ENCODE measurements at regions not wholly inside any gene's neighbourhood (a gene's known extent, or its start where the extent isn't known, plus 50 kb on each side); places are given as distances from the start of the nearest gene placed in this dataset.

DNA sequence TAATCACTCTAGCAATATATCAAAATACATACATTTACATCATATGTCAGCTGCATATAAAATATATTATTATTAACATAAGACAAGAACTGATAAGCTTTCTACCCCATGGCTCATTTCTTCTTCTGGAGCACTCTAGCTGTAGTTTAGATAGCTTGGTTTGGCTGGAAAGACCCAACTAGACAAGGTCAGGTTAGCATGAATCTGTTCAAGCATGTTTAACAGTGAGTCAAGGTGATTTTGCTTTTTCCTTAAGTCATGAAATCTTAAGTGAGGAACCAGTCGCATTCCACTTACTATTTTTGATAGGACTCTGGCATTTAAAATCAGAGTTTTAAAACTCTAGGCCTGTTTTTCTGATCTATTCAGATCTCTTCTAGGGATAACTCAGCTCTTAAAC lies 157.0 kb upstream of the PDGFD start:
- no peaks in the 10 kb centered on the region for H3K4me1 ChIP-seq
- H3K27ac ChIP-seq, result no peak overlapping the region
- TF ChIP-seq POLR2AphosphoS5 (IDR thresholded peaks at IDR 0.05) (no peak), CTCF (IDR thresholded peaks at IDR 0.05 in 8 of 11, conservative IDR thresholded peaks at IDR 0.05 in 3 of 11) (no peak), POLR2A (IDR thresholded peaks at IDR 0.05) (no peak)
- H3K4me3 ChIP-seq, result no peak overlapping the region
- no peaks in the 10 kb centered on the region for H3K27me3 ChIP-seq (replicated peaks in 1 of 7)
- DNase-seq, result no peak
- WGBS, 5 donors, result 89 to 98% (median 95%) methylated on average over 1 of the region's 1 CpG
- H3K9me3 ChIP-seq, result no peaks in the 10 kb centered on the region
- no peaks in the 10 kb centered on the region for H3K36me3 ChIP-seq
- intact Hi-C loops (cut with DNase I; ENCODE audit: low total_unique reads), result no loop called here

- no peak overlapping the region for H3K4me3 ChIP-seq
- H3K9me3 ChIP-seq, result no peaks in the 10 kb centered on the region
- H3K4me1 ChIP-seq, result no peaks in the 10 kb centered on the region
- intact Hi-C loops (cut with DNase I; ENCODE audit: low total_unique reads), result no loop called here
- DNase-seq, result no peak
- no peaks in the 10 kb centered on the region for H3K36me3 ChIP-seq
- H3K27ac ChIP-seq, result no peak overlapping the region
- no peaks in the 10 kb centered on the region for H3K27me3 ChIP-seq (replicated peaks in 1 of 7)
- no peak for TF ChIP-seq CTCF (IDR thresholded peaks at IDR 0.05 in 8 of 11, conservative IDR thresholded peaks at IDR 0.05 in 3 of 11)
- TF ChIP-seq POLR2A (IDR thresholded peaks at IDR 0.05), result no peak
- TF ChIP-seq POLR2AphosphoS5 (IDR thresholded peaks at IDR 0.05), result no peak
Observed at GRCh38 chr11:104320097-104320496, 156.2 kb upstream of the PDGFD start.

DNA sequence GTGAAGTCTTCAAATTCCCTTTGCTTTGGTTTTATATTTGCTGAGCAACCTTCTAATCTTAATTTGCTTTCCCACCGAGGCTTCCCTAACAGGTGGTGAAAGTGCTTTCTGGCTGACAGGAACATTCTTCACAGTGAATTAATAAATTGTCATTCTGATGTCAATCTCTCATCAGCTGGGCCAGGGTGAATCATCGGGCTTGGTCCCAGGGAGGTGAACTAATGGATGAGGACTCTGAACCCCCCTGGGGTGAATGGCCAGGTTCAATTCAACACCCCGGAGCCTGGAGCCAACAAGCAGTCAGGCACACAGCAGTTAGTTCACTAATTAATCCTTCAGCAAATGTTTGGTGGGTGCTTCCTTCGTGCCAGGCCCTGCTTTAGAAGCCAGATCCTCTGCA lies 155.4 kb upstream of the PDGFD start:
- intact Hi-C loops (cut with DNase I; ENCODE audit: low total_unique reads), result no loop called here
- Histone ChIP-seq H3K27ac (no peak overlapping the region), H3K9me3 (no peaks in the 10 kb centered on the region), H3K27me3 (replicated peaks in 1 of 7) (no peaks in the 10 kb centered on the region), H3K4me1 (no peaks in the 10 kb centered on the region), H3K36me3 (no peaks in the 10 kb centered on the region), H3K4me3 (no peak overlapping the region)
- DNase-seq, result no peak
- 78 to 86% (median 80%) methylated on average over 4 of the region's 4 CpGs for WGBS, 5 donors
- TF ChIP-seq POLR2A (IDR thresholded peaks at IDR 0.05) (no peak), POLR2AphosphoS5 (IDR thresholded peaks at IDR 0.05) (no peak), CTCF (IDR thresholded peaks at IDR 0.05 in 8 of 11, conservative IDR thresholded peaks at IDR 0.05 in 3 of 11) (no peak)

- 72 to 86% (median 79%) methylated on average over 2 of the region's 2 CpGs for WGBS, 5 donors
- H3K27me3 ChIP-seq (replicated peaks in 1 of 7), result no peaks in the 10 kb centered on the region
- no peak overlapping the region for H3K27ac ChIP-seq
- H3K36me3 ChIP-seq, result no peaks in the 10 kb centered on the region
- no peak for TF ChIP-seq CTCF (IDR thresholded peaks at IDR 0.05 in 8 of 11, conservative IDR thresholded peaks at IDR 0.05 in 3 of 11)
- no peak for TF ChIP-seq POLR2AphosphoS5 (IDR thresholded peaks at IDR 0.05)
- TF ChIP-seq POLR2A (IDR thresholded peaks at IDR 0.05), result no peak
- no peaks in the 10 kb centered on the region for H3K4me1 ChIP-seq
- no peak for DNase-seq
- no peak overlapping the region for H3K4me3 ChIP-seq
- H3K9me3 ChIP-seq, result no peaks in the 10 kb centered on the region
- intact Hi-C loops (cut with DNase I; ENCODE audit: low total_unique reads), result no loop called here
Observed at GRCh38 chr11:104306862-104307474, 143.0 kb upstream of the PDGFD start.
